NCI-H748 (cell line): ENCODE measurements at regions not wholly inside any gene's neighbourhood (a gene's known extent, or its start where the extent isn't known, plus 50 kb on each side); places are given as distances from the start of the nearest gene placed in this dataset.

Experiments used
- DNase-seq: peaks from one replicate; lab custom pipeline; 2025; ENCODE audit not compliant: unreplicated experiment; lab: John Stamatoyannopoulos, UW

DNA sequence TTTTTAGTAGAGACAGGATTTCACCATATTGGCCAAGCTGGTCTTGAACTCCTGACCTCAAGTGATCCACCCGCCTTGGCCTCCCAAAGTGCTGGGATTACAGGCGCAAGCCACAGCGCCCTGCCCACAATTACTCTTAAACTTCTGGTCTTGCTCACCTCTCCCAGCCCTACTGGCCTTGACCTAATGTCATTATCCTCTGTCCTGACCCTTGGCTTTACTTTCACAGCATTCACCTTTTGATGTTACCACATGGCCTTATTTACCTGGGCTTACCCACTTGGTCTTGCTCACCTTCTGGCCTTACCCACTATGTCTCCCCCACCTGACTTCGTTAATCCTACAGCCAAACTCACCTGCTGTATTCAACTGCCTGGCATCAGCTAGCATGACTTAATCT is 105.9 kb downstream of the IL12A start:
- no peak for DNase-seq

DNA sequence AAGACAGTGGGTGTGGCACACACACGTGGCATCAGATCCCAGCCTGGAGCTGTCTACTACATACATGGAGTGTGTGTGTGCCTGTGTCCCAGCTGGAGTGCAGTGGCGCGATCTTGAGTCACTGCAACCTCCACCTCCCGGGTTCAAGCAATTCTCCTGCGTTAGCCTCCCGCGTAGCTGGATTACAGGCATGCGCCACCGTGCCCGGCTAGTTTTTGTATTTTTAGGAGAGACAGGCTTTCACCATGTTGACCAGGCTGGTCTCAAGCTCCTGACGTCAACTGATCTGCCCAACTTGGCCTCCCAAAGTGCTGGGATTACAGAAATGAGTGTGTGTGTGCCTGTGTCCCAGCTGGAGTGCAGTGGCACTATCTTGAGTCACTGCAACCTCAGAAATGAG is 108.8 kb downstream of the IL12A start:
- DNase-seq = no peak

DNA sequence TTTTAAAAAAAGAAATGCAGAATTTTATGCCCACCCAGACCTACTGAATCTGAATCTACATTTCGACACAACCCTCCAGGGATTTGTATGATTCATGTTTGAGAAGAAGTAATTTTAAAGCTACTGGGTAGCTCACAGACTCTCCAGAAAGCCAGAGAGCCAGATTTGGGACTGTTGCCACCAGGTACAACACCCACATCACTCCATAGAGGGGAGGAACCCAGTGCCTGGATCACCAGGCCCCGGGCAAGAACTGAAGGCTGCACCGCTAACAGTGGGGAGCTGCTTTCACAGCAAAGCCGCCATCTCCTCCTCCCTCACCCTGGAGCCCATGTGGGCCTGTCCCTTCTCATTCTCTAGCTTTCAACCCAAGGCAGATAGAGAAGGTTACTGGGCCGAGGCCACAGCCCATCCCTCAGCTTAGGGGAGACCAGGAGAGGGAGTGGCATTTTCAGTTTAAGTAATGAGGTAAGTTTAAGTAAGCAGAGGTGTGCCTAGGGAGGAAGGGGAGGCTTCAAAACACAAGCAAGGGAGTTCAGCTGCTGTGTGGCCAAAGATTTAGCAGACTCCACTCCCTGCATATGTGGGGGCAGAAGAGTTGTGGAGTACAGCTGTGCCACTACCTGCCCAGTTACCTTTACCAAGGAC is 109.8 kb downstream of the IL12A start:
- DNase-seq = no peak

DNA sequence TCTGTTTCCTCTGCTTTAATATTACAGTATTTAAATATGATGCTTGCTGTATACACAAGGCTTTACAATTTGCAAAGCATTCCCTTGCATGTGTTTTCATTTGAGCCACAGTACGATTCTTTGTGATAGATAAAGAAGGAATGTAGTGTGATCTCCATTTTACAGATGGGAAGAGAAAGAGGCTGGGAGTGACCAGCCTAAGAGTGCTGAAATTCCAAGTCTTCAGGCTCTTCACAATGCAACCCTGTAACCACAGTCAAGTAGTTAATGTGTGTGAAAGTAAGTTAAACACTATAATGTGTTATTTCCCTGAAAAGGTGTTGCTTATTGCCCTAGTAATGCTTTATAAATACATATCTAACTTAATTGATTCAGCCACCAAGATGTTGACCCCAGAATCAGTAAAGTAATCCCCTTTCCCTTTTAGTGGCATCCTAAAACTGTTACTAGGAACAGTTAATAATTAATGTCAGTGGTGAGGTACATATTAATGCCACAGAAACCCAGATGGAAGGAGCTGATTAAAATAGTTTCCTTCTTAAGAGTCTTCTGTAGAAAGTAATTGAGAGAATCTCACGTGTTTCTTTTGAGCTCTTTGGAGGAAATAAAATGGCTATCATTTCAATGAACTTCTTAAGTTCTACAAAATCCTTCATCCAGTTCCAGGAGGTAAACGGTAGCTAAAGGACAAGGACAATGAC is 110.4 kb downstream of the IL12A start:
- DNase-seq = no peak

DNA sequence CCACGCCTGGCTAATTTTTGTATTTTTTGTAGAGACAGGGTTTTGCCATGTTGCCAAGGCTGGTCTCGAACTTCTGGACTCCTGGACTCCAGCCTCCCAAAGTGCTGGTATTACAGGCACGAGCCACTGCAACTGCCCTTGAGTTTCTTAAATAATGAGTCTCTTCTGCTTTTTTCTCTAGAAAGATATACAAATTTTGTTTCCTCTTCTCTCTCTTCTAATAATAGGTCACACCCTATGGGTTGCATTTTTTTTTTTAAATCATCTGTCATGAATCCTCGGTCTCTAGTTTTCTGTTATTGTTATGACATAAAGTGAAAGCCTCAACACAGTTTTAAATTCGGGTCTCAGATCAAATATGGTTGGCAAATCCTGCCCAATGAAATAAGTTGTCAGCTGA is 111.2 kb downstream of the IL12A start:
- no peak for DNase-seq

- DNase-seq = no peak
Observed at GRCh38 chr3:160100610-160101009, 112.0 kb downstream of the IL12A start.

- DNase-seq = peak; percentile 3
Observed at GRCh38 chr3:160102001-160102400, 113.4 kb downstream of the IL12A start.

GRCh38 chr3:160103397-160103796 is 114.8 kb downstream of the IL12A start:
- no peak for DNase-seq

DNA sequence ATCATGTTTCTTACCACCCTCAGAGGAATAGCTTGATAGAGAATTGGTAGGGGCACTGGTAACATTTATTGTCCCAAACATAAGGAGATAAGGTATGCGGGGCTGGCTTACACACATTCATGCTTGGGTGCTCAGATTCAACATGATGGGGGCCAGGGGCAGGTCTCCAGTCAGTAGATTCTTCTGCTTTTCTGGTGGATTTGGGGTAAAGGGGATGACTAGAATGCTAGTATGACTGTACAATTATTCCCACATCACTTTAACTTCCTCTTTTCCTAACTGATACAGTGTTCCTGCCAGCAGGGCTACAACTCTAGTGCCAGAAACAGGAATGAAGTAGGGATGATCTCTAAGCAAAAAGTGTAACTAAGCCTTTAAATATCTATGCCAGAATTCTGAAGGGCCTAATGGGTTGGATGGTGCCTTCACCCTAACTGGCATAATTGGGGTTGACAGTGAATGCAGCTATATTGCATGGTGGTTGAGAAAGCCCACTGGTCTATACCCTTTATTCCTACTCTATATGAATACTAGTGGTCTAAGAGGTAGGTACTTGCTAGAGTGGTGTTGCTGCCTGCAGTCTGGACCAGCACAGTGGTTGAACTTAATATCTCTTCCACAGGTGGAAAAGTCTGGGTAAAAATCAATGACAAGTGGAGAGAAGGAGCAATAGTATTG is 117.4 kb downstream of the IL12A start:
- no peak for DNase-seq

DNA sequence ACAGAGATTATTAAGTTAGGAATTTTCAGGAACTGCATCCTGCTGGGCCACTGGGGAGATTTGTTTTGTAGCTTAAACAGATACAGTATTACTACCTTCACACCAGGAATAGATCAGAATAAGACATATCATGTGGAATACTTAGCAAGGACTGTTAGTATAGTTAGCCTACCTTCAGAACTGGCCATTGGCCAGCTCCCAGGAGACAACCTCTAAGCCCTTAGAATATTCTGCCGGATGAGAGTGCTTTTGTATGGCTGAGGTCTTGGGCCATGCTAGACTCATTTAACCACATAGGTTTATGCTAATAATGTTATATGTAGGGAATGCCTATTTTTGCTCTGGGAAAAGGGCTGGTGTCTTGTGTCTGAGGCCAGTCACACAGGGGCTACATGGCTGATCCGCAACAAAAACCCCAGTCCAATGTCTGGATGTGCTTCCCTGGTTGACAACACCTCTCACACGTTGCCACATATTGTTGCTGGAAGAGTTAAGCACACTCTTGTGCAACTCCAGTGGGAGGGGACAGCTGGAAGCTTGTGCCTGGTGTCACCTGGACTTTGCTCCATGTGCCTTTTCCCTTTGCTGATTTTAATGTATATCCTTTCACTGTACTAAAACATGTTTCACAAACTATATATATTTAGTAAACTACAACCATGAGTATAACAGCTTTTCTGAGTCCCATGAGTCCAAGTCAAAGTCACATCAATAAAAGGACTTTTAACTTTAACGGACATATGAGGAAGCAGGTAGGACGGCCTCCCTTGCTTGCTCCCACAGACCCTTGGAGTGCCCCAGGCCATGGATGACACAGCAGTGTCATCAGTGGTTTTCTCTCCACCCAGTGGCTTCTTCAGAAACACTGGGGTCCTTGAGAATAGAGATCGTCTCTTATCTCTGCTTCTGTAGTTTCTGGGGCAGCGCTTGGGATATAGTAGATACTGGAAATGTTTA is 118.0 kb upstream of the C3orf80 start:
- no peak for DNase-seq

DNA sequence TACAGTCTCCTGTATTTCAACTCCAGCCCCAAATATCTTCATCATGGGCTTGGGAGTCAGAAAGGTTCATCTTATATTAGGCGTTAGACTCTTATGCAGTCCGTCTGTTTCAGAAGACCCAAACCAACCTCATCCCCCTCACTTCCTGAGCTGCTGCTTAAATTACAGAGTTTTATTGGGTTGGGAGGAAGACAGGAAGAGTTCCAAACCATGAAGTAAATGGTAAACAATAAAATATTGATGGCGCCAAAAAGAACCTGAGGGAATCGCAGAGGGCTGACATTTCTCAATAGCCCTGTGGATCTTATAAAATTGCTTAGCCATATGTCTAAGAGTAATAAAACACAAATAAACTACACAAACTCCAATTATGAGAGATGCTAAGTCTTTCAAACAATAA is 116.9 kb upstream of the C3orf80 start:
- DNase-seq = no peak

DNA sequence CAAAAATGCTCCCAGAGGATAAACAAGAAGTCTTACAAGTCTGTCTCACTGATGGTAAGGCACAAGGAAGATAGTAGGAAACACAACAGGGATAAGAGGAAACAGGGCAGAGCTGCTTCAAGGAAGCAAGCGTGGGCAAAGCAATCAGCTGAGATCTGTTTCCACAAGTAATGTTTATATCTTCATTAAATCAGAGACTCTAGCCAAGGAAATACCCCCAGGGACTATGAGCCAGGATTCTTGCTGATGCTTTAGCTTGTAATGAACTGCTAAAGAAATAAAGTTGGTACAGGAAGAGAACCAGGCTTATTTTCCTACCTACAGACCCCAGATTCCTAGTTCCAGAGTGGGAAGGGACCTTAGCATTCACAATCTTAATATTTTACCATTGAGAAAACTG is 112.7 kb upstream of the C3orf80 start:
- no peak for DNase-seq

DNA sequence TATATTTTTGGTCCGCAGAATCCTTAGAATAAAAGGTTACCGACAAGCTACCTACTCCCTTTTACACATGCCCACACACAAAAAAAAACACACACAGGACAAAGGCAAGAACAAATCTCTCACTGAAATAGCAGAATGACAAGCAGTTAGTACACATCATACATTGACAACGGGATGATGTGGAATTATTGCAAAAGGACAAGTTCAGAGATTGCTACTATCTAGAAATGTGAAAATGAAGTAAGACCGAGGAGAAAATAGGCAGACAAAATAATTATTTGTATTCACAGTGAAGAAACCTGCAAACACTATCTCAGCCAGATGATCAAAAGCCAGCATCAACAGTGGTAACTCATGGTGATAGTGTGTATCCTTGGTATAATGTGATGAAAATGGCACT is 112.2 kb upstream of the C3orf80 start:
- DNase-seq = no peak

DNA sequence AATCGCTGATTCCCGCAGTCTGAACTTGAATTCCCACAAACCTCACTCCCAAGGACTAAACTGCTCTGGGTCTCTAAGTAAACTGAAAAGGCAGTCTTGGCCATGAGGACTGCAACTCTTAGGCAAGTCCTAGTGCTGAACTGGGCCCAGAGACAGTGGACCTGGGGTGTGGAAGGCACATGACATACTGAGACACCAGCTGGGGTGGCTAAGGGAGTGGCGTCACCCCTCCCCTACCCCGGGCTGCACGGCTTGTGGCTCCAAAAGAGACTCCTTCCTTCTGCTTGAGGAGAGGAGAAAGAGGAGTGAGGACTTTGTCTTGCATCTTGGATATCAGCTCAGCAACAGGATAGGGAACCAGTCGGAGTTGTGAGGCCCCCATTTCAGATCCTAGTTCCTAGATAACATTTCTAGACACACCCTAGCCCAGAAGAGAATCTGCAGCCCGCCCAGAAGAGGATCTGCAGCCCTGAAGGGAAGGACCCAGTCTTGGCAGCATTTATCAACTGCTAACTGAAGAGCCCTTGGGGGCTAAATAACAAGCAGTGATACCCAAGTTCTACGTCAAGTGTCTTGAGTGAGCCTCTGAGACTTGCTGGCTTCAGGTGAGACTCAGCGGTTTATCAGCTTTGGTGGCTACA is 110.7 kb upstream of the C3orf80 start:
- no peak for DNase-seq

DNA sequence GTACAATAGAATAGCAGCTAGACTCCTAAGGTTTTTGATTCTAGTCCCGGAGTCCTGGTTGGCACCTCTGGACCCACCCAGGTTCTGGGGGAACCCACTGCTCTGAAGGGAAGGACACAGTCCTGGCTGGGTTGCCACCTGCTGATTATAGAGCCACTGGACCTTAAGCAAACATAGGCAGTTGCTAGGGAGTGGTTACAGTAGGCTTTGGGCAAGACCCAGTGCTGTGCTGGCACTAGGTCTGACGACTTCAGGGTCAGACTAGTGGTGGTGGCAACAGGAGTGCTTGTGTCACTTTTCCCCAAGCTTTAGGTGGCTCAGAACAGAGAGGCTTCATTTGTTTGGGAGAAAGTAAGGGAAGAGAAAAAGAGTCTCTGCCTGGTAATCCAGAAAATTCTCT is 109.8 kb upstream of the C3orf80 start:
- no peak for DNase-seq

GRCh38 chr3:160124224-160124623 is 101.0 kb upstream of the C3orf80 start:
- no peak for DNase-seq

DNA sequence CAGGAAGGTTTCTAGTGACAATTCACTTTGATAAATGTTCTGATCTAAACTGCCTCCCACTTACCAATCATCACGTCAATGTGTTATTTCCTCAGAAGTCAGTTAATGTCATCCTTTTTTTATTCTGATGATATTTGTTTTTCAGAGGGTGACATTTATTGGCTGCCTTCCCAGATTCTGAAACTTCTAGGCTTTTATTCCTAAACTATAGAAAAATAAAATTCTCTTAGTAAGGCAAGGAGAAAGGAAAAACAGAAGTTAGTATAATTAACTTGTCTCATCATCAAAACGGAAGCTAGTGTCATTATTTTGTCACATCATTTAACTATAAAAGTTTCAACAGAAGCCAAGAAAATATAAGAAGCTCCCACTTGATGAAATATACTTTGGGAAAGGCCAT is 100.0 kb upstream of the C3orf80 start:
- no peak for DNase-seq

DNA sequence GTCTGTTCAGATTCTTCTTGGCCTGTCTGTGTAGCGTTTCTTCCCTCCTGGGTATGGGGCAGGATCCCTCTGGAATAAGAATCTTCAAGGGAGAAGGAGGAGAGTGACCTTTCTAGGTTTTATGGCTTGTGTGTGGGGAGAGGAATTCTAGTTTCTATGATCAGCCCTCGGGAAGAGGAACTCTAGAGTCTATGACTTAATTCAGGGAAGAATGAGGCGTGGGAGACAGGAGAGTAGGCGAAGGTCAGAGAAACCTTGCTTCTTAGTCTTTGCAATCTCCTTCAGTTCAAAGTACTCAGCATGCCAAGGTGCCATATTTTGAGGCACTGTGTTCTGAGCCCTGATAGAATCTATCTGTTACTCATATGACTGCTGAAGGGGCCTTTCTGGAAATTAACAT is 99.2 kb upstream of the C3orf80 start:
- no peak for DNase-seq

GRCh38 chr3:160126761-160127160 is 98.5 kb upstream of the C3orf80 start:
- no peak for DNase-seq

- no peak for DNase-seq
Observed at GRCh38 chr3:160127308-160127707, 97.9 kb upstream of the C3orf80 start.

DNA sequence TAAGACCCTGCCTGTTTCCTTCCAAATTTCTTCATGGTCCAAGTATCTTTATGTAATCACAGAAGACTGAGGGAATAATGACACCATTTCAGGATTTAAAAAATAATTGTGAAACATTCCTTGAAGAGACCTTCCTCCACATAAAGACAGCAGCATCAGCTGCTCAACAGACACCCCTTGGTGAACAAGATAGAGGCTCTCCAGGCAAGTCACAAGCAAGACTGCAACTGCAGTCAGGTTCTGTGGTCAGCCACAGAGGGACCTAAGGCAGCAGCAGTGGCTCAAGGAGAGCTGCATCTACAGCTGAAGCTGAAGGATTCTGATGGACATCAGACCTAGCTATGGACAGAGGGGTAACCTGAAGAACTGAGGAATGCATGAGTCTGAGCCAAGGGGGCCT is 97.2 kb upstream of the C3orf80 start:
- DNase-seq = no peak
